ENCODE measurements at regions not wholly inside any gene's neighbourhood (a gene's known extent, or its start where the extent isn't known, plus 50 kb on each side); places are given as distances from the start of the nearest gene placed in this dataset.
A peak's percentile ranks its signal among the peaks of the same experiment; 100 is the strongest.

DNA sequence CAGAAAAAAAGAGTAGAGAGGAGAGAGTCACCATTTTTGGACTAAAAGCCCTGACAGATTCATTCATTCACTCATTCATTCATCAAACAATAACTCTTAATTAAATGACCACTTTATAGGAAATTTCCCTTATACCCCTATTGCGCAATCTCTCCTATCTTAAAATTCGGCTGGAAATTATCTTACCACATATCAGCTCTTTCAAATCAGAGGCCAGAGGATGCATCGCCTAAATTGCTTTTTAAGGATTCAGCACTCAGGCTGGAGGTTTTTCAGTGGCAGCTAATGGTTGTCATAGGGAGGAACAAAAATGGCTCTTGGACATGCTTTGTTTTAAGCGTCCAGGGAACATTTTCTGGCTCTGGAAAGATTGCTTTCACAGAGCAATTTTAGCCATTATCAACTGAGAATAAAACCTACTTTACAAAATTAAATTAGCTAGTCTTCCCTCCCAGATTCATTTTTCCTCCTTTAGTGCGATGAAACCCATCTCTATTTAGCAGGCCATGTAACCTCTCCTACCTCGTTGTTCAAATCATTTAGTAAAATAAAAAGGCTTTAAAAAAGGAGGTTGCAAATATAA, 115.2 kb downstream of the OLFM4 start:
- no peak overlapping the region for H3K27ac ChIP-seq
- TF ChIP-seq, protein P1, sequence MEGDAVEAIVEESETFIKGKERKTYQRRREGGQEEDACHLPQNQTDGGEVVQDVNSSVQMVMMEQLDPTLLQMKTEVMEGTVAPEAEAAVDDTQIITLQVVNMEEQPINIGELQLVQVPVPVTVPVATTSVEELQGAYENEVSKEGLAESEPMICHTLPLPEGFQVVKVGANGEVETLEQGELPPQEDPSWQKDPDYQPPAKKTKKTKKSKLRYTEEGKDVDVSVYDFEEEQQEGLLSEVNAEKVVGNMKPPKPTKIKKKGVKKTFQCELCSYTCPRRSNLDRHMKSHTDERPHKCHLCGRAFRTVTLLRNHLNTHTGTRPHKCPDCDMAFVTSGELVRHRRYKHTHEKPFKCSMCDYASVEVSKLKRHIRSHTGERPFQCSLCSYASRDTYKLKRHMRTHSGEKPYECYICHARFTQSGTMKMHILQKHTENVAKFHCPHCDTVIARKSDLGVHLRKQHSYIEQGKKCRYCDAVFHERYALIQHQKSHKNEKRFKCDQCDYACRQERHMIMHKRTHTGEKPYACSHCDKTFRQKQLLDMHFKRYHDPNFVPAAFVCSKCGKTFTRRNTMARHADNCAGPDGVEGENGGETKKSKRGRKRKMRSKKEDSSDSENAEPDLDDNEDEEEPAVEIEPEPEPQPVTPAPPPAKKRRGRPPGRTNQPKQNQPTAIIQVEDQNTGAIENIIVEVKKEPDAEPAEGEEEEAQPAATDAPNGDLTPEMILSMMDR (conservative IDR thresholded peaks at IDR 0.05), result no peak
- TF ChIP-seq ZFX (IDR thresholded peaks at IDR 0.05), result no peak

- TF ChIP-seq, protein P1 (conservative IDR thresholded peaks at IDR 0.05), result no peak
- no peak for TF ChIP-seq ZFX (IDR thresholded peaks at IDR 0.05)
- no peak overlapping the region for H3K27ac ChIP-seq
Observed at GRCh38 chr13:53144826-53145225, 116.2 kb downstream of the OLFM4 start.

GRCh38 chr13:53150568-53150967, 122.0 kb downstream of the OLFM4 start:
- no peak for TF ChIP-seq ZFX (IDR thresholded peaks at IDR 0.05)
- TF ChIP-seq, protein P1 (conservative IDR thresholded peaks at IDR 0.05), result no peak
- H3K27ac ChIP-seq, result no peak overlapping the region

- no peak for TF ChIP-seq ZFX (IDR thresholded peaks at IDR 0.05)
- TF ChIP-seq, protein P1 (conservative IDR thresholded peaks at IDR 0.05), result peak; percentile 92
- H3K27ac ChIP-seq, result no peak overlapping the region
Observed at GRCh38 chr13:53151336-53152056, 122.9 kb downstream of the OLFM4 start.

DNA sequence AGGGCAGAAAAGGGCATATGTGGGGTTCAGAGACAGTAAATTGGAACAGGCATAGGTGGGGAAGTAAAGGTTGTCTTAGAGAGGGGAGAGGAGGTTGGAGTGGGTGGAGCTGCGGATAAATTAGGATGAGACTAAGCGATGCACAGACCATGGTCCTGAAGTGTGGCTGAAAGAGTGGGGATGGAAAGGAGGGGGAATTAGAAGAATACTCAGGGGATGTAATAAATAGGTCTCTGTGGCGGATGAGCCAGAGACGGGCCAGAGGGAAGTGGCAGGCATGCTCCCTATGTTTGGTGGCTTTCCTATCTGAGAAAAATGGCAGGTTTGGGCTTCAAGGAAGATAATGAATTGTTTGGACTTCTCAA, 123.4 kb downstream of the OLFM4 start:
- no peak overlapping the region for H3K27ac ChIP-seq
- TF ChIP-seq ZFX (IDR thresholded peaks at IDR 0.05), result no peak
- TF ChIP-seq, protein P1 (conservative IDR thresholded peaks at IDR 0.05), result peak; percentile 73

- no peak overlapping the region for H3K27ac ChIP-seq
- TF ChIP-seq, protein P1 (conservative IDR thresholded peaks at IDR 0.05), result no peak
- no peak for TF ChIP-seq ZFX (IDR thresholded peaks at IDR 0.05)
Observed at GRCh38 chr13:53158201-53158600, 129.6 kb downstream of the OLFM4 start.

DNA sequence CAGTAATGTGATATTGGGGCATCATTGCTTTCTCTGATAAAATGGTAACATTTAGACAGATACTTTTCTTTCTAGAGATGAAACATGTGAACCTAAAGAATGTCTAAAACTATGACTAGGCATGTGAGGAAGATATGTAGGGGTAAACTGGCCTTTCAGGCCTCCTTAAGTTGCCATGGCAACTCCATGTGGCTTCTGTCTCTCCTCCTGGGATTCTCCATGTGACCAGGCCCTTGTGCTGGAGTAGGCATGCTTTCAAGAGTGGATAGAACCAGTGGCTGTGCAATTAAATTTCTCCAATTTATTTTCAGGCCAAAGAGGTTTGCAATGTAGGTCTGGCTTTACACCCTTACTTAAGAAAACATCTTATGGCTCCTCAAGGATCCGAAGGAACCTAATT, 130.8 kb downstream of the OLFM4 start:
- H3K27ac ChIP-seq, result no peak overlapping the region
- TF ChIP-seq, protein P1 (conservative IDR thresholded peaks at IDR 0.05), result no peak
- no peak for TF ChIP-seq ZFX (IDR thresholded peaks at IDR 0.05)
